Nephron progenitor cell (in vitro differentiated cells): ENCODE measurements at regions not wholly inside any gene's neighbourhood (a gene's known extent, or its start where the extent isn't known, plus 50 kb on each side); places are given as distances from the start of the nearest gene placed in this dataset.

ENCODE experiments used
- DNase-seq: peaks from one replicate; pipeline ENCODE4 v3.0.0; 2021
- H3K27ac Mint-ChIP-seq: 2 replicates; pipeline ENCODE4 v1.8.0; 2021; ENCODE audit warnings: mild to moderate bottlenecking, moderate library complexity, mixed read lengths
- H3K27me3 Mint-ChIP-seq: 2 replicates; pipeline ENCODE4 v1.8.0; 2021; ENCODE audit warnings: mild to moderate bottlenecking, low read depth, mixed read lengths; ENCODE audit not compliant: poor library complexity
- H3K36me3 Mint-ChIP-seq: 2 replicates; pipeline ENCODE4 v1.8.0; 2021; ENCODE audit warnings: low read depth, mixed read lengths
- H3K4me1 Mint-ChIP-seq: 2 replicates; pipeline ENCODE4 v1.8.0; 2021; ENCODE audit warnings: mixed read lengths
- H3K4me3 Mint-ChIP-seq: 2 replicates; pipeline ENCODE4 v1.8.0; 2021; ENCODE audit warnings: mild to moderate bottlenecking, moderate library complexity, mixed read lengths
- H3K9me3 Mint-ChIP-seq: 2 replicates; pipeline ENCODE4 v1.8.0; 2021; ENCODE audit warnings: mild to moderate bottlenecking, moderate library complexity, mixed read lengths
- CTCF ChIP-seq: fragments of 200-600 bp; sonication (generic); IDR thresholded peaks from 2 replicates; pipeline ENCODE4 v1.5.0; 2021; ENCODE audit warnings: antibody characterized with exemption

GRCh38 chr5:143618141-143618540 is 193.8 kb upstream of the HMHB1 start:
- TF ChIP-seq CTCF = no peak
- Mint-ChIP-seq H3K4me1 (no peaks in the 10 kb centered on the region), H3K9me3 (no peaks in the 10 kb centered on the region), H3K27me3 (no peaks in the 10 kb centered on the region), H3K4me3 (no peak overlapping the region), H3K27ac (no peak overlapping the region), H3K36me3 (no peaks in the 10 kb centered on the region)
- DNase-seq = no peak

- no peak for DNase-seq
- TF ChIP-seq CTCF = no peak
- H3K36me3 Mint-ChIP-seq = no peaks in the 10 kb centered on the region
- H3K9me3 Mint-ChIP-seq = peaks cover 8% of the 10 kb centered on the region
- H3K27ac Mint-ChIP-seq = no peak overlapping the region
- H3K4me1 Mint-ChIP-seq = no peaks in the 10 kb centered on the region
- H3K4me3 Mint-ChIP-seq = no peak overlapping the region
- peaks cover 3% of the 10 kb centered on the region for H3K27me3 Mint-ChIP-seq
Observed at GRCh38 chr5:143614831-143615230, 197.1 kb upstream of the HMHB1 start.

- H3K27ac Mint-ChIP-seq = no peak overlapping the region
- peaks cover 3% of the 10 kb centered on the region for H3K27me3 Mint-ChIP-seq
- no peak overlapping the region for H3K4me3 Mint-ChIP-seq
- no peak for TF ChIP-seq CTCF
- DNase-seq = no peak
- H3K9me3 Mint-ChIP-seq = peaks cover 23% of the 10 kb centered on the region
- H3K4me1 Mint-ChIP-seq = no peaks in the 10 kb centered on the region
- H3K36me3 Mint-ChIP-seq = no peaks in the 10 kb centered on the region
Observed at GRCh38 chr5:143613329-143613728, 198.6 kb upstream of the HMHB1 start.

GRCh38 chr5:143610946-143611345 is 201.0 kb upstream of the HMHB1 start:
- Mint-ChIP-seq H3K9me3 (peaks cover 26% of the 10 kb centered on the region), H3K4me1 (no peaks in the 10 kb centered on the region), H3K36me3 (no peaks in the 10 kb centered on the region), H3K27me3 (peaks cover 3% of the 10 kb centered on the region), H3K27ac (no peak overlapping the region), H3K4me3 (no peak overlapping the region)
- DNase-seq = no peak
- no peak for TF ChIP-seq CTCF

- Mint-ChIP-seq H3K27me3 (no peaks in the 10 kb centered on the region), H3K9me3 (peaks cover 26% of the 10 kb centered on the region), H3K36me3 (no peaks in the 10 kb centered on the region), H3K27ac (no peak overlapping the region), H3K4me3 (no peak overlapping the region), H3K4me1 (no peaks in the 10 kb centered on the region)
- no peak for DNase-seq
- no peak for TF ChIP-seq CTCF
Observed at GRCh38 chr5:143606043-143606752, 202.7 kb upstream of the NR3C1 start.

GRCh38 chr5:143605403-143606005 is 202.0 kb upstream of the NR3C1 start:
- Mint-ChIP-seq H3K27ac (no peak overlapping the region), H3K36me3 (no peaks in the 10 kb centered on the region), H3K27me3 (no peaks in the 10 kb centered on the region), H3K9me3 (peaks cover 25% of the 10 kb centered on the region), H3K4me1 (no peaks in the 10 kb centered on the region), H3K4me3 (no peak overlapping the region)
- no peak for DNase-seq
- TF ChIP-seq CTCF = no peak
